Lower leg skin (tissue), 4 donors: ENCODE measurements at regions not wholly inside any gene's neighbourhood (a gene's known extent, or its start where the extent isn't known, plus 50 kb on each side); places are given as distances from the start of the nearest gene placed in this dataset.
"Not testable (repeated sequence)": the region's sequence is repeated elsewhere in the genome, so short reads cannot be mapped to it uniquely, and the experiment has no call there.

Experiments used
- DNase-seq, 2 donors: peaks; one replicate each; pipeline ENCODE4 v3.0.0-alpha.2; 2019; ENCODE audit warnings: low spot score in 2 of 2
- H3K4me3 ChIP-seq: fragments of 200-600 bp; sonication (generic); 2 replicates; pipeline ENCODE4 v1.5.1; 2017; ENCODE audit warnings: mild to moderate bottlenecking, low read depth; ENCODE audit not compliant: poor library complexity, severe bottlenecking
- CTCF ChIP-seq, 3 donors: fragments of 450-650 bp; IDR thresholded peaks; one replicate each; pipeline ENCODE4 v1.5.1; 2016; ENCODE audit warnings: antibody characterized with exemption in 3 of 3, mild to moderate bottlenecking in 3 of 3, moderate library complexity in 2 of 3
- POLR2A ChIP-seq, 2 donors: fragments of 450-650 bp; IDR thresholded peaks; one replicate each; pipeline ENCODE4 v1.6.1; 2016 to 2017; ENCODE audit warnings: antibody characterized with exemption in 2 of 2, mild to moderate bottlenecking in 1 of 2, moderate library complexity in 1 of 2
- WGBS, 2 donors: methylation state at CpG; one replicate each; pipeline ENCODE4 v1.1.5; 2018; 5-methylcytosine and 5-hydroxymethylcytosine counted together
- intact Hi-C: fragments of 100-400 bp; cut with DNase I; formaldehyde crosslinking; loops from one replicate; pipeline ENCODE4 v1.15.0; 2023; ENCODE audit warnings: low total_unique reads

GRCh38 chr5:154603011-154603410 lies 125.0 kb upstream of the HAND1 start:
- no peak for DNase-seq
- intact Hi-C loops = no loop called here
- WGBS, 2 donors = 81 to 88% methylated on average over 1 of the region's 1 CpG
- TF ChIP-seq CTCF (IDR thresholded peaks at IDR 0.05) (no peak), POLR2A (IDR thresholded peaks at IDR 0.05) (no peak)
- no peak overlapping the region for H3K4me3 ChIP-seq

- intact Hi-C loops = no loop called here
- TF ChIP-seq POLR2A (IDR thresholded peaks at IDR 0.05) (no peak), CTCF (IDR thresholded peaks at IDR 0.05) (no peak)
- DNase-seq = no peak
- H3K4me3 ChIP-seq = no peak overlapping the region
- WGBS, 2 donors = 80 to 89% methylated on average over 7 of the region's 7 CpGs
Measured at GRCh38 chr5:154601014-154601413, 123.0 kb upstream of the HAND1 start.

- intact Hi-C loops = loop anchor here (10.0 kb wide), 1 partner anchor 63 kb away; no protein-coding TSS in a partner anchor
- no peak overlapping the region for H3K4me3 ChIP-seq
- DNase-seq = no peak
- WGBS, 2 donors = 82 to 89% methylated on average over 2 of the region's 2 CpGs
- TF ChIP-seq POLR2A (IDR thresholded peaks at IDR 0.05) (no peak), CTCF (IDR thresholded peaks at IDR 0.05) (no peak)
Measured at GRCh38 chr5:154598021-154598420, 120.0 kb upstream of the HAND1 start.

GRCh38 chr5:154596844-154597243 lies 118.8 kb upstream of the HAND1 start:
- 79 to 85% methylated on average over 5 of the region's 5 CpGs for whole genome bisulfite sequencing, 2 donors
- intact Hi-C loops = loop anchor here (10.0 kb wide), 1 partner anchor 62 kb away; no protein-coding TSS in a partner anchor
- H3K4me3 ChIP-seq = not testable (repeated sequence)

GRCh38 chr5:154595662-154596061 lies 117.6 kb upstream of the HAND1 start:
- TF ChIP-seq POLR2A (IDR thresholded peaks at IDR 0.05) = no peak
- TF ChIP-seq CTCF (IDR thresholded peaks at IDR 0.05) = no peak
- WGBS, 2 donors = 31 to 53% methylated on average over 6 to 9 of the region's 9 CpGs
- no peak overlapping the region for H3K4me3 ChIP-seq
- DNase-seq = no peak
- intact Hi-C loops = loop anchor here (10.0 kb wide), 1 partner anchor 61 kb away; no protein-coding TSS in a partner anchor

More at GRCh38 chr5:154596844-154597243, 118.8 kb upstream of the HAND1 start:
- DNase-seq = not testable (repeated sequence)

GRCh38 chr5:154593796-154594195 lies 115.8 kb upstream of the HAND1 start:
- intact Hi-C loops = loop anchor here (10.0 kb wide), 1 partner anchor 59 kb away; no protein-coding TSS in a partner anchor
- no peak overlapping the region for H3K4me3 ChIP-seq
- no peak for DNase-seq
- no peak for TF ChIP-seq POLR2A (IDR thresholded peaks at IDR 0.05)
- TF ChIP-seq CTCF (IDR thresholded peaks at IDR 0.05) = no peak
